K562 (cell line): ENCODE measurements at regions not wholly inside any gene's neighbourhood (a gene's known extent, or its start where the extent isn't known, plus 50 kb on each side); places are given as distances from the start of the nearest gene placed in this dataset.

ENCODE experiments used
- ADNP ChIP-seq: fragments of 200-800 bp; sonication (Bioruptor generic); IDR thresholded peaks from 2 replicates; pipeline ENCODE4 v1.6.1; 2016; ENCODE audit warnings: missing genetic modification characterization, missing compliant biosample characterization
- ARID1B ChIP-seq: fragments of 450-650 bp; IDR thresholded peaks from 2 replicates; pipeline ENCODE4 v1.6.1; 2016; ENCODE audit warnings: antibody characterized with exemption, mild to moderate bottlenecking, inconsistent platforms
- CAMTA2 ChIP-seq: fragments of 250-450 bp; sonication (Bioruptor Pico); conservative IDR thresholded peaks from 2 replicates; pipeline ENCODE4 v1.5.1; 2022
- CBFB ChIP-seq: sonication (generic); formaldehyde crosslinking; IDR thresholded peaks from 2 replicates; pipeline ENCODE4 v1.4.0; 2020; ENCODE audit warnings: mild to moderate bottlenecking, missing genetic modification reagents
- E2F3 ChIP-seq: fragments of 250-450 bp; sonication (Bioruptor Pico); IDR thresholded peaks from 2 replicates; pipeline ENCODE4 v1.4.0; 2020; ENCODE audit warnings: mild to moderate bottlenecking
- GATAD2B ChIP-seq: fragments of 450-650 bp; IDR thresholded peaks from 2 replicates; pipeline ENCODE4 v1.6.1; 2017; ENCODE audit warnings: mild to moderate bottlenecking, borderline replicate concordance
- GTF2E2 ChIP-seq: fragments of 200-800 bp; sonication (Bioruptor generic); IDR thresholded peaks from 2 replicates; pipeline ENCODE4 v1.6.1; 2016; ENCODE audit warnings: missing genetic modification characterization, missing compliant biosample characterization
- IFI16 ChIP-seq: fragments of 250-450 bp; sonication (Bioruptor Pico); IDR thresholded peaks from 2 replicates; pipeline ENCODE4 v2.1.2; 2022; ENCODE audit warnings: mild to moderate bottlenecking, inconsistent platforms
- KDM2B ChIP-seq: fragments of 250-450 bp; sonication (Bioruptor Pico); IDR thresholded peaks from 2 replicates; pipeline ENCODE4 v1.8.0; 2021; ENCODE audit warnings: mild to moderate bottlenecking, moderate library complexity
- NEUROD1 ChIP-seq: fragments of 150-350 bp; IDR thresholded peaks from 2 replicates; pipeline ENCODE4 v1.6.1; 2014; ENCODE audit warnings: borderline replicate concordance, low read length, low read depth; ENCODE audit not compliant: partially characterized antibody
- PRMT5 ChIP-seq: sonication (generic); formaldehyde crosslinking; IDR thresholded peaks from 2 replicates; pipeline ENCODE4 v1.5.0; 2020; ENCODE audit warnings: missing genetic modification reagents
- RFX5 ChIP-seq: IDR thresholded peaks from 2 replicates; pipeline ENCODE4 v1.6.1; 2011; ENCODE audit warnings: low read depth, mild to moderate bottlenecking, improper control_type of control experiment, low read length
- SRSF3 ChIP-seq: fragments of 200-400 bp; formaldehyde crosslinking; IDR thresholded peaks from 2 replicates; pipeline ENCODE4 v1.6.1; 2016; ENCODE audit warnings: mild to moderate bottlenecking, low read length, moderate library complexity; ENCODE audit not compliant: insufficient read depth
- TEAD4 ChIP-seq, 2 experiments: sonication (generic) in 1 of 2; formaldehyde crosslinking in 1 of 2; IDR thresholded peaks; 2 replicates each; pipeline versions ENCODE4 v1.6.1 to v1.8.0; 2012 to 2022; ENCODE audit warnings: borderline replicate concordance in 1 of 2, inconsistent platforms in 1 of 2, low read length in 1 of 2, mild to moderate bottlenecking in 1 of 2, missing genetic modification reagents in 1 of 2
- TRIM28 ChIP-seq: fragments of 450-650 bp; IDR thresholded peaks from 2 replicates; pipeline ENCODE4 v1.6.1; 2017
- ZC3H8 ChIP-seq: fragments of 450-650 bp; IDR thresholded peaks from 2 replicates; pipeline ENCODE4 v1.6.1; 2017
- ZNF24 ChIP-seq: fragments of 450-650 bp; IDR thresholded peaks from 2 replicates; pipeline ENCODE4 v1.6.1; 2016
- ZNF583 ChIP-seq: fragments of 250-450 bp; sonication (Bioruptor Pico); IDR thresholded peaks from 2 replicates; pipeline ENCODE4 v1.4.0; 2020
- ZNF586 ChIP-seq: fragments of 450-650 bp; formaldehyde crosslinking; conservative IDR thresholded peaks from 2 replicates; pipeline ENCODE4 v1.4.0; 2020; ENCODE audit warnings: mild to moderate bottlenecking, moderate library complexity
- TF ChIP-seq, protein P1 (sequence below), 2 experiments: fragments of 450-650 bp; conservative IDR thresholded peaks; 2 replicates each; pipeline ENCODE4 v1.6.1; 2017; ENCODE audit warnings: mild to moderate bottlenecking in 2 of 2, moderate library complexity in 2 of 2
- TF ChIP-seq, protein P2 (sequence below): fragments of 250-450 bp; sonication (Bioruptor Pico); IDR thresholded peaks from 2 replicates; pipeline ENCODE4 v1.9.0; 2021; ENCODE audit warnings: mild to moderate bottlenecking
- TF ChIP-seq, protein P3 (sequence below): IDR thresholded peaks from 3 replicates; pipeline ENCODE4 v1.6.1; 2011; ENCODE audit warnings: borderline replicate concordance, mild to moderate bottlenecking; ENCODE audit not compliant: insufficient read length, insufficient read depth
- TF ChIP-seq, protein P4 (sequence below): sonication (generic); formaldehyde crosslinking; IDR thresholded peaks from 2 replicates; pipeline ENCODE4 v1.8.1; 2023; ENCODE audit warnings: mild to moderate bottlenecking, missing genetic modification reagents
- TF ChIP-seq, protein P5 (sequence below), 2 experiments: fragments of 200-800 bp in 1 of 2; sonication (Bioruptor generic) in 1 of 2; sonication (generic) in 1 of 2; formaldehyde crosslinking in 1 of 2; IDR thresholded peaks in 1 of 2; conservative IDR thresholded peaks in 1 of 2; 2 replicates each; pipeline versions ENCODE4 v1.5.0 to v1.6.1; 2016 to 2020; ENCODE audit warnings: missing compliant biosample characterization in 1 of 2, missing genetic modification characterization in 1 of 2, missing genetic modification reagents in 1 of 2

DNA sequence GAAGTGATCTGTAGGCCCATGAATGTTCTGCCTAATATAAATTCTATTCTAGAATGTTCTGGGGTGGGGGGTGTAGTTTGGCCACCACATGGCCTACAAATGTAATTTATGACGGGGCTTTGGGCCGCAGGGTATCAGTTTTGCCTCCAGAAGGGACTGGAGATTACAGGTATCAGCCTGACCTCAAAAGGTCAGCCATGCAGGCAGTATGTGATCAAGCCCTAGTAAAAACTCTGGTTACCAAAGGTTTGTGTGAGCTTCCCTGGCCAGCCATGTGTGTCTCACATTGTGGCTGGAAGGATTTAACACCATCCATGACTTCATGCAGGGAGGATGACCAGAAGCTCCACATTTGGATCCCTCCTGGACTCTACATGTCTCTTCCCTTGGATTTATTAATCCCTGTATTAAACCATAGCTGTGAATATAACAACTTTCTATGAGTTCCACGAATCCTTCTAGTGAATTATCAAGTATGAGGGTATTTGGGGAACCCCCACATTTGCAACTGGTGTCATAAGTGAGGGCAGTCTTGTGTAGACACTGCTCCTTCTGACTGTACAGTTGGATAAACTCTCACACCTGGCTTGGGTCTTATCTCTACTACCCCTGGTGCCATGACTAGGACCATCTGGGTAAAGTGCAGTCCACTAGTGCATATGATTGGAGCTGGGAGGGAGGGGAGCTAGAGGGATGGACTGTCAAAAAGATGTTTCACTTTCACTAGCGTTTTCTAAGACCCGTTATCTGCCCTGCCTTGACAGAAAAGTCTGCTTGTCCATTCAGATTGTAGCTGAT, 50.0 kb upstream of the RFX7 start (continued):
- TF ChIP-seq KDM2B (no peak), ZNF24 (0 out of 2 replicates have a peak, but pooled peaks have one; percentile 38), ZC3H8 (no peak), ADNP (tag) (no peak), GTF2E2 (tag) (no peak), ARID1B (peak; percentile 33; the same call in 1 of the 2 replicates), IFI16 (CRISPR knock-in tag) (no peak), NEUROD1 (no peak), E2F3 (CRISPR knock-in tag) (no peak), ZNF583 (CRISPR knock-in tag) (no peak), TEAD4 (IDR thresholded peaks at IDR 0.05; ENCODE audit: low read length) (peak; percentile 11; the same call in 1 of the 2 replicates), TEAD4 (CRISPR knock-in tag; IDR thresholded peaks at IDR 0.05; ENCODE audit: borderline replicate concordance) (no peak), PRMT5 (CRISPR knock-in tag) (no peak), TRIM28 (no peak), CBFB (CRISPR knock-in tag) (no peak), CAMTA2 (CRISPR knock-in tag) (no peak), ZNF586 (CRISPR knock-in tag) (no peak), RFX5 (no peak), SRSF3 (no peak), GATAD2B (no peak)
- TF ChIP-seq, protein P1, sequence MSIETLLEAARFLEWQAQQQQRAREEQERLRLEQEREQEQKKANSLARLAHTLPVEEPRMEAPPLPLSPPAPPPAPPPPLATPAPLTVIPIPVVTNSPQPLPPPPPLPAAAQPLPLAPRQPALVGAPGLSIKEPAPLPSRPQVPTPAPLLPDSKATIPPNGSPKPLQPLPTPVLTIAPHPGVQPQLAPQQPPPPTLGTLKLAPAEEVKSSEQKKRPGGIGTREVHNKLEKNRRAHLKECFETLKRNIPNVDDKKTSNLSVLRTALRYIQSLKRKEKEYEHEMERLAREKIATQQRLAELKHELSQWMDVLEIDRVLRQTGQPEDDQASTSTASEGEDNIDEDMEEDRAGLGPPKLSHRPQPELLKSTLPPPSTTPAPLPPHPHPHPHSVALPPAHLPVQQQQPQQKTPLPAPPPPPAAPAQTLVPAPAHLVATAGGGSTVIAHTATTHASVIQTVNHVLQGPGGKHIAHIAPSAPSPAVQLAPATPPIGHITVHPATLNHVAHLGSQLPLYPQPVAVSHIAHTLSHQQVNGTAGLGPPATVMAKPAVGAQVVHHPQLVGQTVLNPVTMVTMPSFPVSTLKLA (conservative IDR thresholded peaks at IDR 0.05) = no peak
- TF ChIP-seq, protein P2, sequence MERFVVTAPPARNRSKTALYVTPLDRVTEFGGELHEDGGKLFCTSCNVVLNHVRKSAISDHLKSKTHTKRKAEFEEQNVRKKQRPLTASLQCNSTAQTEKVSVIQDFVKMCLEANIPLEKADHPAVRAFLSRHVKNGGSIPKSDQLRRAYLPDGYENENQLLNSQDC (CRISPR knock-in tag) = no peak
- TF ChIP-seq, protein P3, sequence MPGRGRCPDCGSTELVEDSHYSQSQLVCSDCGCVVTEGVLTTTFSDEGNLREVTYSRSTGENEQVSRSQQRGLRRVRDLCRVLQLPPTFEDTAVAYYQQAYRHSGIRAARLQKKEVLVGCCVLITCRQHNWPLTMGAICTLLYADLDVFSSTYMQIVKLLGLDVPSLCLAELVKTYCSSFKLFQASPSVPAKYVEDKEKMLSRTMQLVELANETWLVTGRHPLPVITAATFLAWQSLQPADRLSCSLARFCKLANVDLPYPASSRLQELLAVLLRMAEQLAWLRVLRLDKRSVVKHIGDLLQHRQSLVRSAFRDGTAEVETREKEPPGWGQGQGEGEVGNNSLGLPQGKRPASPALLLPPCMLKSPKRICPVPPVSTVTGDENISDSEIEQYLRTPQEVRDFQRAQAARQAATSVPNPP = no peak
- TF ChIP-seq, protein P4, sequence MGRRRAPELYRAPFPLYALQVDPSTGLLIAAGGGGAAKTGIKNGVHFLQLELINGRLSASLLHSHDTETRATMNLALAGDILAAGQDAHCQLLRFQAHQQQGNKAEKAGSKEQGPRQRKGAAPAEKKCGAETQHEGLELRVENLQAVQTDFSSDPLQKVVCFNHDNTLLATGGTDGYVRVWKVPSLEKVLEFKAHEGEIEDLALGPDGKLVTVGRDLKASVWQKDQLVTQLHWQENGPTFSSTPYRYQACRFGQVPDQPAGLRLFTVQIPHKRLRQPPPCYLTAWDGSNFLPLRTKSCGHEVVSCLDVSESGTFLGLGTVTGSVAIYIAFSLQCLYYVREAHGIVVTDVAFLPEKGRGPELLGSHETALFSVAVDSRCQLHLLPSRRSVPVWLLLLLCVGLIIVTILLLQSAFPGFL (CRISPR knock-in tag) = no peak
- TF ChIP-seq, protein P5, sequence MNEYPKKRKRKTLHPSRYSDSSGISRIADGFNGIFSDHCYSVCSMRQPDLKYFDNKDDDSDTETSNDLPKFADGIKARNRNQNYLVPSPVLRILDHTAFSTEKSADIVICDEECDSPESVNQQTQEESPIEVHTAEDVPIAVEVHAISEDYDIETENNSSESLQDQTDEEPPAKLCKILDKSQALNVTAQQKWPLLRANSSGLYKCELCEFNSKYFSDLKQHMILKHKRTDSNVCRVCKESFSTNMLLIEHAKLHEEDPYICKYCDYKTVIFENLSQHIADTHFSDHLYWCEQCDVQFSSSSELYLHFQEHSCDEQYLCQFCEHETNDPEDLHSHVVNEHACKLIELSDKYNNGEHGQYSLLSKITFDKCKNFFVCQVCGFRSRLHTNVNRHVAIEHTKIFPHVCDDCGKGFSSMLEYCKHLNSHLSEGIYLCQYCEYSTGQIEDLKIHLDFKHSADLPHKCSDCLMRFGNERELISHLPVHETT (CRISPR knock-in tag; conservative IDR thresholded peaks at IDR 0.05 in 1 of 2, IDR thresholded peaks at IDR 0.05 in 1 of 2) = 0 out of 4 replicates have a peak, but pooled peaks of 1 of the 2 experiments have one; percentile 27
